GM12873 (cell line): ENCODE measurements at regions not wholly inside any gene's neighbourhood (a gene's known extent, or its start where the extent isn't known, plus 50 kb on each side); places are given as distances from the start of the nearest gene placed in this dataset.

Experiments used
- CTCF ChIP-seq: IDR thresholded peaks from 2 replicates; pipeline ENCODE4 v1.5.1; 2012; ENCODE audit warnings: low read depth, mild to moderate bottlenecking, moderate library complexity, low read length, control low read depth; ENCODE audit not compliant: insufficient read depth; ENCODE audit errors: missing control alignments

- no peak for TF ChIP-seq CTCF
Observed at GRCh38 chr13:86474971-86475370, 675.8 kb upstream of the SLITRK6 start.

GRCh38 chr13:86476656-86477055 lies 677.4 kb upstream of the SLITRK6 start:
- no peak for TF ChIP-seq CTCF

- no peak for TF ChIP-seq CTCF
Observed at GRCh38 chr13:86486582-86486981, 687.4 kb upstream of the SLITRK6 start.

- no peak for TF ChIP-seq CTCF
Observed at GRCh38 chr13:86491121-86491520, 691.9 kb upstream of the SLITRK6 start.

- TF ChIP-seq CTCF, result no peak
Observed at GRCh38 chr13:86510792-86511191, 711.6 kb upstream of the SLITRK6 start.

GRCh38 chr13:86541461-86541860 lies 742.2 kb upstream of the SLITRK6 start:
- TF ChIP-seq CTCF, result no peak

GRCh38 chr13:86554066-86554465 lies 754.8 kb upstream of the SLITRK6 start:
- TF ChIP-seq CTCF, result no peak
